ENCODE measurements at regions not wholly inside any gene's neighbourhood (a gene's known extent, or its start where the extent isn't known, plus 50 kb on each side); places are given as distances from the start of the nearest gene placed in this dataset.
"Not testable (repeated sequence)": the region's sequence is repeated elsewhere in the genome, so short reads cannot be mapped to it uniquely, and the experiment has no call there.

DNA sequence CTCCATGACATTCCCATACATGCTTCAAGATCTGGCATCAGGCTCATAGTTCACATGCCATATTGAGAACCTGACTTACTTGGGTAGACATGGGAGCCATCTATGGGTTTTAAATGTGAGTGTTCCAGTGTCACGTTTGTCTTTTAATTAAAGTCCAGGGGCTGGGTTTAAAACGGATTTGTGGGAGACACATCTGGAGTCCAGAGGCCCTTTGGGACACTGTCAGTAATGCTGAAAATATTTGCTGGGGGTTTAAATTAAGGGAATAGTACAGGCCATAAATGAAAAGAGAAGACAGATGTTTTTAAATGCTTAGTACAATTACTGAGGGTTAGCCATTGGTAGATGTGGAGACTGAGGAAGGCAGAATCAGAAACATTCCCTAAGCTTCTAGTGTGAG is 478.0 kb downstream of the PID1 start:
- DNase-seq (ENCODE audit: low spot score) = no peak

DNA sequence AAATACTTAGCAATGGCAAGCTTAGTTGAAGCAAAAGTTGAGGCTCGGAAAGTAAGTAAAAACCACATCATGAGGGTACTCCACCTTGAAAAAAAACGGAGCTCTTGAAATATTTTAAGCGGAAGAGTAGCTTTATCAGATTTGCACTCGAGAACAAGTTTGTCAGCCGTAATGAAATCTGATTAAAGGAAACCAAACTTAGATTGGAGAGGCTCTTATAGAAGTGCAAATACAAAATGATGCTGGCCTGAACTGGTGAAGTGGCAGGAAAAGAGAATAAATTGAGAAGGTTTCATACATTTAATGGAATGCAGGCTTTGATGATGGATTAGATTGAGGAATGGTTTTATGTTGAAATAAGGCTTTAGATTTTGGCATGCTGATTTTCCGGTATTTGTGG is 484.2 kb downstream of the PID1 start:
- no peak for DNase-seq (ENCODE audit: low spot score)

DNA sequence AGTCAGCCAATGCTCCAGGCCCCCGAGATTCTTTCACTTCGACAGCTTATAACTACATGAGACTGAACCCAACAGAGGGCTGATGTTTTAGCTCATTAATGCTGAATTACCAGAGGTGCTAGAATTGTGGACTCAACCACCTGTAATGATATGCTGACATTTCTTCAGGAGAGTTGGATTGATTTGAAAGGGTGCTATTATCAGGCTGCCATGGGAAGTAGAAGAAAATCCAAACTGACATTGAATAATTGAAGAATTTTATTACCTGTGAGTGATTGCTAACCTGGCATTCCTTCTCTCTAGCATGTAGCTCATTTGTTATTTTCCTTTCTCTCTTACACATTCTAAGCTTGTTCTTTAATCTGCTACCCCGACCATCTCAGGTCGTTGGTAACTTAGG is 488.8 kb downstream of the PID1 start:
- DNase-seq (ENCODE audit: low spot score) = no peak

DNA sequence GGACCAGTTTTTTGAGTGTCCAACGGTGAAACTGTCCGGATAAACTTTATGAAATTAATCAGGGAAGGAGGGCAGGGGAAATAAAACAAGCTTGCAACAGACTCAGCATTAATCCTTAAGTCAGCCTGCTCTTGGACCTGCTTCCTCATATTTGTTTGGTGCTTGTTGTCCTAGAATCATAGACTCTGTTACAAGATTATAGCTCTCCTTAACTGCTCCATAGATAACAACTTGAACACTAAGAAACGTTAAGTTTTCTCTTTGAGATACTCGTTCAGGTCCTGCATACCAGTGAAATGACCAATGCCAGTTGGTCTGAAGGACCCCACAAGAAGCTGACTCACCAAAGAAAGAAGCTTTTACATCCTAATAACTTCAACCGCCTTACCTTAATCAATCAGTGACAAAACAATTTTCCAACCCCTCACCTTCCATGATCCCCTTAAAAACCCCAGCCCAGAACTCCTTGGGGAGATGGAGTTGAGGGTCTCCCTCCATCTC is 493.2 kb downstream of the PID1 start:
- no peak for DNase-seq (ENCODE audit: low spot score)

DNA sequence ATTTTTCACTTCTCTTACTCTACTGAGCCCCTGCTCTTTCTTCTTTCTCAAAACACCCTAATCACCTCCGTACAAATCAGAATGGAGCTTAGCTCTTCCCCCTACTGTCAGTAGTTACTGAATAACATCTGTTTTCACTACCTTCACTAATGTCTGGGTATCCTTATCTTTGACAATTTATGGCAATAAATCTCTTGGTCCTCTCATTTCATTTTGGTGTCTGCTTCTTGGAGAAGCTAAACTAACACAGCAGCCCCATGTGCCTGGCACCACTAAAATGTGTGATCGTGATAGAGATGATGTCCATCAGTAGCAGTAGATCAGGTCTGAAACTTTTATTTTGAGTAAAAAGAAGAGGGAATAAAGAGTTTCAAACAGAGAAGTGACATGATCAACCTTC is 496.5 kb downstream of the PID1 start:
- DNase-seq (ENCODE audit: low spot score) = no peak

DNA sequence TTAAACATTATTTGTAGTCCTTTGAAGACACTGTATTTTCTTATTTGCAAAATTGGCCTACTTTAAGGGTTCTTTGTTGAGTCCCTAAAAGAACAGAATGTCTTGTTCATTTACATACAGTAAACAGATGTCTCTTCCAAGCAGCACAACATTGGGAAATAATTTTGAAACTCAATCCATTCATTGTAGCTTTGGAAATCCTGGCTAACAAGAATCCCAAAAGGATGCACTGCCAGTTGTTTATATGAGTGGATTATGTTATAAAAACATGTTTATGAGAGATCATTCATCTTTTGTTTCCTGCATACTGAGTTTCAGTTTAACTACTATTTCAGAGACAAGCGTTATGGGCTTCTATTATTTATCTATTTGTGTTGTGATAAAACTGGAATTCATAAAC is 499.3 kb downstream of the PID1 start:
- DNase-seq (ENCODE audit: low spot score) = no peak

DNA sequence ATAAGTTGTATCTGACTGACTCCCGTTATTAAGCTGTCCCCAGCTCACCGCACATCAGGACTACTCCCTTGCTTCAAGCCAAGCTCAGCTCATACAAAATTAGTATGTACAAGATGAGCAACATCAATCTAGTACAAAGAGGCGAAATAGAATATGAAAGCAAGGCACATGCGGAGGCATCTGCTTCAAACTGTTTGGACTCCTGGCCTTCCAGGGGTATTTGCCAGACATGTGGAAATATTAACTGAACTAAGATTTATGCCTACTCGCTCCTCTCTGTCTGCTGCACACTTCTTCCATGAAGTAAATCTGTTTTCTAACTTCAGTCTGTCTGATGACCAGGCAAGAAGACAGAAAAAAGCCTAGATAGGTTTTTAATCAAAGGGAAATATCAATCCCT is 499.8 kb downstream of the PID1 start:
- no peak for DNase-seq (ENCODE audit: low spot score)

DNA sequence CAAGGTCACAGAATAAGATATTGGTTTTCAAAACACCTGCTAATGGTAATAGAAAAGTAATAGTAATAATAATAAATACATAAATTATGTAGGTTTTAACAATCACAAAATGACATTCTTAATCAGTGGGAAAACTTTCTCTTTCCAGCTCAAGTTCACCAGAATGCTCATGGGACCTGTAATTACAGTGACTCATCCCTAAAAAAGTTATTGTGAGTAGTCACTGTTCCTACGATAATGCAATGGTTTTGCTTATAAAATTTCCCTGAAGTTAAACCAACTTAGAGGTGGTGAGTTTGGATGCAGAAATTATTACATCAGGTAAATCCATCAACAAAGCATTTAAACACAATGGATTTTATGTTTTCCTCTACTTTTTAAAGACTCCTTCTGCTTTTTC is 502.3 kb downstream of the PID1 start:
- no peak for DNase-seq (ENCODE audit: low spot score)

DNA sequence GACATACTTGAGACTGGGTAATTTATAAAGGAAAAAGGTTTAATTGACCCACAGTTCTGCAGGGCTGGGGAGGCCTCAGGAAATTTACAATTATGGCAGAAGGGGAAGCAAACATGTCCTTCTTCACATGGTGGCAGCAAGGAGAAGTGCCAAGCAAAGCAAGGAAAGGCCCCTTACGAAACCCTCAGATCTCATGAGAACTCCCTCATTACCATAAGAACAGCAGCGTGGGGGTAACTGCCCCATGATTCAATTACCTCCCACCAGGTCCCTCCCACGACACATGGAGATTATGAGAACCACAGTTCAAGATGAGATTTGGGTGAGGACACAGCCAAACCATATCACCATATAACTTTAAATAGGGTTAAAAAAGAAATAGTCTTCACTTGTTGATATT is 502.9 kb downstream of the PID1 start:
- DNase-seq (ENCODE audit: low spot score) = not testable (repeated sequence)

DNA sequence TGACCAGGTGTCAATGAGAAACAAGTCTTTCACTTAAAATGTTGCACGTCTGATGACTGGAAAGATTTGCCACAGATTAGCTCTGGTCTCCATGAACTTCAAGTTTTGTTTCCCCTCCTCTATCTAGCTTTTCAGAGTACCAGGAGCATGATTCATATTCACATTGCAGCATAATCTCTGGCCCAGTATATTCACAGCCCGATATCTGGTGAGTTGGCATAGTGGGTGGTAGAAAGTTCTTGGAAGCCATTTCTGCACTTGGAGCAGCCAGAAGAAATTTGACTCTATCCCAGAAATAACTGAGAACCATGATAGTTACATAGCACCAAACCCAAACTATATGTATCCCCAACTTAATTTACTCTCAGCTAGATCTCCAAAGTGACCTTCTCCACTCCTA is 503.9 kb downstream of the PID1 start:
- no peak for DNase-seq (ENCODE audit: low spot score)

DNA sequence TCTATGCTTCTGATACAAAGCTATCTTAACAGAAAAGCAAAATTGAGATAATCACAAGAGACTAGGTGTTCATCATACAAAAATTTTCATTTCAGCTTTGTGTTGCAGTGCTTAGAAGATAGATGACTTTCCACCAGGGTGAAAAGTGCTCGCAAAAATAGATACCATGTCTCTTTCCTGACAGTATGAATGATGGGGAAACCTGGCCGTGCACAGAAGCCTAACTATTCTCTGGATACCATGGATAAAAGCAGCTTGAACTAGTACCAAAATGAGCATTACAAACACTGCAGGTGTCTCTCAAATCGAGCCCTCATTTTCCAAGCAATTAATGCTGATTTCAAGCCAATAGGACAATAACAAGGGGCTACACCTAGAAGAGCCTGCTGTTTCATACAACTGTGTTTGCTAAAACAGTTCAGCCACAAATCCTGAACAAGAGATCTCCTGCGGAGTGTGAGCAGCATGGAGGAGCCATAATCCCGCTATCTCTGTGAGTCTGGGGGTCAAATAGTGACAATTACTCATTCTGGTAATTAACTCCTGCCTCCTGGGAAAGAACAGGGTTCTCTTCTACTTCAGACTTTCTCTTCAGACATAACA is 507.6 kb downstream of the PID1 start:
- no peak for DNase-seq (ENCODE audit: low spot score)

DNA sequence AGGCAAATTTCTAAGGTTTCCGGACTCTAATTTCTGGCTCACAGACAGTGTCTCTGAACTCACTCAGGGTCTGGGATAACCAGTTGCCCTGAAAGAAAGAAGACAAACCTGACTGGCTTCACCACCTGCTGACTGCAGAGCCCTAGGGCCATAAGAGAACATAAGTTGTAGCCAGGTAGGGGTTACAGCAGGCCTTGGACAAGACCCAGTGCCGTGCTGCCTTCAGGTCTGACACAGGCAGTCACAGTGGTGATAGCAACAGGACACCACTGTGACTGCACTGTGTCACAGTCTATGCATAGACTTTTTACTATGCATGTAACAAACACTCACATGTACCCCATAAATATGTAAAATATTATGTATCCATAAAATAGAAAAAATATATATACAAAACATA is 508.5 kb downstream of the PID1 start:
- DNase-seq (ENCODE audit: low spot score) = no peak

DNA sequence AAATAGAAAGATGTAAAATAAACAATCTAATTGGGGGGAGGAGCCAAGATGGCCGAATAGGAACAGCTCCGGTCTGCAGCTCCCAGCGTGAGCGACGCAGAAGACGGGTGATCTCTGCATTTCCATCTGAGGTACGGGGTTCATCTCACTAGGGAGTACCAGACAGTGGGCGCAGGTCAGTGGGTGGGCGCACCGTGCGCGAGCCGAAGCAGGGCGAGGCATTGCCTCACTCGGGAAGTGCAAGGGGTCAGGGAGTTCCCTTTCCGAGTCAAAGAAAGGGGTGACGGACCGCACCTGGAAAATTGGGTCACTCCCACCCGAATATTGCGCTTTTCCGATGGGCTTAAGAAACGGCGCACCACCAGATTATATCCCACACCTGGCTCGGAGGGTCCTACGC is 515.4 kb downstream of the PID1 start:
- not testable (repeated sequence) for DNase-seq (ENCODE audit: low spot score)

DNA sequence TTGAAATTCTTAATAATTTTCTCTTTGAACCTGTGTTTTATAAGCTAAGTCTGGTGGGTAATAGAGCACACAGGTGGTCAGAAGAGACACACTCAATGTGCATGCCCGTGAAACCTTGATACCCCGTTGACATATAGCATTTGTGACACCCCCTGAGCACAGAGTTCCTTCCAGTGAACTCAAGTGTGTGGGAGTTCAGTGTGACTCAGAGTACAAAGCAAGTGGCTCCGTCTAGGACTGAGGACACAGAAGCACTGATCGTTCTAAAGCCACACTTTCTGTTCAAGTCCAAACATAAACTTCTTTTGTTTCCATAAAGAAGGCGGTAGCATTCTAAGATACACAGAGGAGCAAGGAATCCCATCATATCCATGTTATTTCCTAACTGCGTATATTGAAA is 523.6 kb downstream of the PID1 start:
- no peak for DNase-seq (ENCODE audit: low spot score)

DNA sequence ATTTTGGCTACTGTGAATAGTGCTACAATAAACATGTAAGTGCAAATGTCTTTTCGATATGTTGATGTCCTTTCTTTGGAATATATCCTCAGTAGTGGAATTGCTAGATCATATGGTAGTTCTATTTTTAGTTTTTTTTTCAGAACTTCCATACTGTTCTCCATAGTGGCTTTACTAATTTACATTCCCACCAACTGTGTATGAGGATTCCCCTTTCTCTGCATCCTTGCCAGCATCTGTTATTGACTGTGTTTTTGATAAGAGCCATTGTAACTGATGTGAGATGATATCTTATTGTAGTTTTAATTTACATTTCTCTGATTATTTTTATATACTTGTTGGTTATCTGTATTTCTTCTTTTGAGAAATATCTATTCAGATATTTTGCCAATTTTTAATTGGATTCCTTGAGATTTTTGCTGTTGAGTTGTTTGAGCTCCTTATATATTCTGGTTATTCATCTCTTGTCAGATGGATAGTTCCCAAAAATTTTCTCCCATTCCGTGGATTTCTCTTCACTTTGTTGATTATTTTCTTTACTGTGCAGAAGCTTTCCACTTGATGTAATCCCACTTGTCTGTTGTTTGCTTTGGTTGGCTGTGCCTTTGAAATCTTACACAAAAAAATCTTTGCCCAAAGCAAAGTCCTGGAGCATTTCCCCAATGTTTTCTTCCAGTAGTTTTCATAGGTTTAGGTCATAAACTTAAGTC is 532.3 kb downstream of the PID1 start:
- DNase-seq (ENCODE audit: low spot score) = no peak

DNA sequence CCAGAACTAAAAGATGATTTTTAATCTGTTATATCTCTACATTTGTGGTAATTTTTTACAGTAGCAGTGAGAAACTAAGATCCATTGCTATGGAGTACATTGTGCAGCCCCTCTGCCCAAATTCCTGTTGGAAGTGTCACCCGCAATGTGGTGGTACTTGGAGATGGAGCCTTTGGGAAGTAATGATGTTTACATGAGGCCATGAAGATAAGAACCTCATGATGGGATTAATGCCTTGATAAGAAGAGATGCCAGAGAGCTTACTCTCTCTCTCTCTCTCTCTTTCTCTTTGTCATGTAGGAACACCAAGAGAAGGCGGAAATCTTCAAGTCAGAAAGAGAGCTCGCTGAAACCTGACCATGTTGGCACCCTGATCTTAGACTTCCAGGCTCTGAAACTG is 535.4 kb downstream of the PID1 start:
- DNase-seq (ENCODE audit: low spot score) = no peak

DNA sequence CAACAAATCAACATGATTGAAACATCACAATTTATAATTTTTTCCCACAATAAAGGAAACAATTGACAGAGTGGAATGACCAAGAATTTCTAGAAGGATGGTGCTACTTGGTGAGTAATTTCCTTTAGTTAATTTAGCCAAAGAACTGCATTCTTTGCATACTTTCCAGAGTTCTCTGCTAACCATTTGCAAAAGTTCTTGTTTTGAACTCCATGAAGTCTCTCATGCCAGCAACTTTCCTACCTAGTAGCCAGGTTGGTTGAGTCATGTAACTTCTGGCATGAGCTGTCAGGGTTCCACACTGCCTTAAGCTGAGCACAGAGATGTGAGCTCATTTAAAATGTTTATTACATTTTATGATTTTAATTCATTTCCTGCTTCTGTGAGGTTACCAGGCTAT is 539.6 kb downstream of the PID1 start:
- no peak for DNase-seq (ENCODE audit: low spot score)

DNA sequence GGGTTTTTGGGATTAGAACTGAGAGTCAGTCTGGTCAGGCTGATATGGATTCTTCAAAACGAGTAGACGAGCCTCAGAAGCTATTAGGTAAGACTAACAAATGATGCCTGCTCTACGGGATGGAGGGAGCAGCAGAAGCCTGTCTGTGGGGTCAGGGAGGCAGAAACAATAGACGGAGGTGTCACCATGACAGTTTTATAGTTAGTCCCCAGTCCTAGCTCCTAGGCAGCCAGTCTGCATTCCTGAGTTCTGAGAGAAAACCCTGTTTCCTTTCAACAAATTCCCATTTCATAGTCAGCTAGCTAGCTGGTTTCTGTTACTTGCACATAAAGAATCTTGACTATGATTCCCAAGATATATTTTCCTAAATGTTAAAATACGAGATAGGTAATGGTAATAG is 542.1 kb downstream of the PID1 start:
- no peak for DNase-seq (ENCODE audit: low spot score)

DNA sequence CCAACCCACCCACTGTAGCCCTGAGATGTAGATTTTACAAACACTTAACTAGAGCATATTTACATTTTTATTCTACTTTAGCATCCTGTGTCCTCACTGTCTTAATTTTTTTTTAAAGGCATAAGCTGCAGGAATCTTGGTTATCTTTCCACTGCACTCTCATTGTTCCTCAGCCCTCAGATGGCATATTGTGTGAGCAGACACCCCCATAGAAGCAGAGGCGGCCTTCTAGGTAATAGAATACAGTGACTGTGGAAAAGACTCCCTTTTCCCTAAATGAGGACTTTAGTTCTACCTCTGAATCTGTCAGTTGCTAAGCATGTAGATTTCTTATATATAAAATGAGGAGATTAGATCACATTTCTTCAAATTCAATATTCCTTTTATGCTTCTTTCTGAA is 543.5 kb upstream of the SPHKAP start:
- DNase-seq (ENCODE audit: low spot score) = no peak

DNA sequence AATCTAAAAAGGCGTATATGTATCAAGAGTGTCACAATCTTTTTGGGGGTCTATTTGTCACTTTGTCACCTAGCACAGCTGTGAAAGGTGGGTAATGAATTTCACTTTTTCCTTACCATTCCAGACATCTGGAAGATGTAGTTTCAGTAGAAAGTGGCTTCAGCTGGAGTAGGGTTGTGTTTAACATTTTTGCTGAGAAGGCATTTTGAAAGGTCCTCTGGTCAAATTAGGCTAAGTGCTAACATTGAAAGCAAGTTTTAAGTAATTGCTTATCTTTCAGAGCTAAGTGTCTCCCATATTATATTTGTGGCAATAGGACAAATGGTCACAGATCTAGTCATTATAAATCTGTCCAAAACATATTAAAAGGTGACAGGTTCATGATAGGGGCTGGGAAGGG is 542.1 kb upstream of the SPHKAP start:
- no peak for DNase-seq (ENCODE audit: low spot score)

DNA sequence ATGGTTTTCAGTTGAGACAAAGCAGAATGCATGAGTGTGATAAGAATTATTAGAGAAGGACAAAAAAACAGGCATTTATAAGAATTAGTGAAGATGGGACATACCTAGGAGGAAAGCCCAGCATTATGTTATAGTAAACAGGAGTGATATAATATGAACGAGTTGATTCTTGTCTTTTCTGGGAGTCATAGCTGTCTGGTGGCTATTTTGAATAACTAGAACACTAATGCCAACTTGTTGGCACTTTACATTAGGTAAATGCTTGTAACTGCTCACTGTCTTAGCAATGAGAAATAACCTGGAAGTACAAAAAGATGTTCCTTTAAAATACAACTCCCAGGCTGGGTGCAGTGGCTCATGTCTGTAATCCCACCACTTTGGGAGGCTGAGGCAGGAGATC is 540.8 kb upstream of the SPHKAP start:
- DNase-seq (ENCODE audit: low spot score) = no peak

DNA sequence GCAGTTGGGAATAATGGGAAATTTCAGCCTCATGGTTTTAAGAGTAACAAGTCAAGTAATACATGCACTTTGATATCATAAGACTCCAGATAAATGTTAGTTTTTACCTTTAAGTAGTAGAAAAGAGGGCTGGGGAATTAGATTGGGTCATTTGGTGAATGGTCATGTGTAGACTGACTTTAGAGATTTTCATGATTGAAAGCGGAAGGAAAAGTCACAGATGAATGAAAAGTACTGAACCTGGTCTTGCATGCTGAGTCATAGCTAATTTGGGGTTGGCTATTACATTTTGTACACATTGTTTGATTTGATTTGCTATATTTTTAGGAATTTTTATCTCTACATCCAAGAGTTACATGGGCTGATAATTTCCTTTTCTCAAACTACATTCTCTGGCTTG is 539.4 kb upstream of the SPHKAP start:
- DNase-seq (ENCODE audit: low spot score) = no peak

DNA sequence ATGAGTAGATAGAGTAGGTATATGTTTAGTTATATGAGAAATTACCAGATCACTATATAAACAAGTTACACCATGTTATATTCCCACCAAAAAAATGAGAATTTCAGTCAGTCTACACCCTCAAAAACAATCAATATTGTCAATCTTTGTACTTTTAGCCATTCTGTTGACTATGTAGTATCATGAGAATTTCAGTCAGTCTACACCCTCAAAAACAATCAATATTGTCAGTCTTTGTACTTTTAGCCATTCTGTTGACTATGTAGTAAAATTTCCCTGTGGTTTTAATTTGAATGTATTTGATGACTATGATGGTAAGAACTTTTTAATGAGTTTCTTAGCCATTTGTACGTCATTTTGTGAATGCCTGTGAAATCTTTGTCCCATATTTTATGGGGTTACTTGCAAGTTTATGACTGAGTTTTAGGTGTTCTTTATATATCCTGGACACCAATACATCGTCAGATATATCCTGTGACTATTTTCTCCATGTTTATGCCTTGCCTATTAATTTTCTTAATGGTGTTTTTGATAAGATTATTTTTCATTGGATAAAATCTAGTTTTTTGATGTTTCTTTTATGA is 528.4 kb upstream of the SPHKAP start:
- no peak for DNase-seq (ENCODE audit: low spot score)

DNA sequence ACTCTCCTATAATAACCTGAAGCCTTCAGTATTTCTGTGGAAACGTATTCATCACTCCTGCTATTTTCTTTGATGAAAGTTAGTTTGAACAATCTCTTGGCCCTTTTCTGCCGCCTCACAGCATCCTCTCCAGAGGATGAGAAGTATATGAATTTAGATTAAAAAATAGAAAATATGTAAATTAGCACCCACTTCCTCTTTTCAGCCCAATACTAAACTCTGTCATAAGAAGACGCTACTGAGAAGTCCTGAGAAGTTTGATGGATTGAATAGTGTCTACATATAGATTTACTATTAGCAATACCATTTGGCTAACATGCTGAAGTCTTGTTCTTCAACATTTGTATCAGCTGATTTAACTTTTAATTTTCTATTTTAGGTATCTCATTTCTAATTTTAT is 526.4 kb upstream of the SPHKAP start:
- DNase-seq (ENCODE audit: low spot score) = no peak
